GM21526 (cell line): ENCODE measurements at regions not wholly inside any gene's neighbourhood (a gene's known extent, or its start where the extent isn't known, plus 50 kb on each side); places are given as distances from the start of the nearest gene placed in this dataset.

Experiments
- ATAC-seq: cut with Tn5 transposase; IDR thresholded peaks from one replicate; pipeline ENCODE4 v1.9.1; 2021; ENCODE audit warnings: moderate library complexity; ENCODE audit not compliant: unreplicated experiment, low FRiP score

DNA sequence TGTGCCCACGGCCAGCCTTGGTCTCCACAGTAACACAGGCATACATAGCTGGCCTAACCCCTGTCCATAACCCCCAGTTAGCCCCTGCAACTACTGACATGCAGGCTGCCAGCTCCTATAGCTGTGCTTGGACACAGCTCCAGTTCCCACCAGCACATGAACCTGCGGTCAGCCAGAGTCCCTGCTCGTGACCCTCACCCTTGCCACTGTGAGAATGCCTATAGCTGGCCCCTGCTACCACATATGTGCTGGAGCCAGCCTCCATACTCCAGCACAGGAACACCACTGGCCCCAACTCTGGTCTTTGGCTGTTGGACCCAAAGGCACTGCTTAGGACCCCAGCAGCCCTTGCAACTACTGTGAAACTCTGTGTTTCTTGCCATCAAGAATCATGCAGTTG, 930.9 kb downstream of the ADGRL3 start:
- ATAC-seq: no peak

- ATAC-seq: no peak
Measured at GRCh38 chr4:62130637-62131036, 930.5 kb downstream of the ADGRL3 start.

DNA sequence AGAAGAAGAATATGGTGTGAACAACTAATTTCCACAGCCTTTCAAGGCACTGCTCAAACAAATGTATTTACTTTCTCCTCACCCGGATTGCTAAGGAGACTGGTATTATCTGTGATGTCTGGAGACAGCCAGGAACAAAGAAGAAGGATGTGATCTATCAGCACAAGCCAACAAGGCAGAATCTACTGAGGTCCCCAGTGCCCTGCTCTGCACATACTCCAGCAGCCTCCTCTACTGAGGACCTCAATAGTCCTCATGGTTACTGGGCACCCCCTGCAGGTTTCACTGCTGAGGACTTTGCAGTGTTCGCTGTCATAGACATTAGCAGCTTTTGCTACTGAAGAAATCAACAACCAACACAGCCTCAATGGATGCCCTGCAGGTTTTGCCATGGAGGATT, 930.1 kb downstream of the ADGRL3 start:
- ATAC-seq: no peak
